ENCODE measurements at regions not wholly inside any gene's neighbourhood (a gene's known extent, or its start where the extent isn't known, plus 50 kb on each side); places are given as distances from the start of the nearest gene placed in this dataset.

- Mint-ChIP-seq H3K4me3 (ENCODE audit: unreplicated experiment) (no peak overlapping the region), H3K36me3 (ENCODE audit: unreplicated experiment) (peaks cover 5% of the 10 kb centered on the region), H3K9me3 (ENCODE audit: unreplicated experiment) (no peaks in the 10 kb centered on the region), H3K4me1 (ENCODE audit: low read depth, unreplicated experiment) (no peaks in the 10 kb centered on the region), H3K27me3 (ENCODE audit: unreplicated experiment) (no peaks in the 10 kb centered on the region), H3K27ac (ENCODE audit: unreplicated experiment) (no peak overlapping the region)
- no peak for TF ChIP-seq CTCF (IDR thresholded peaks at IDR 0.05; ENCODE audit: partially characterized antibody, unreplicated experiment)
- no peak for DNase-seq
Measured at GRCh38 chr2:7987992-7988391, 693.9 kb upstream of the ID2 start.

DNA sequence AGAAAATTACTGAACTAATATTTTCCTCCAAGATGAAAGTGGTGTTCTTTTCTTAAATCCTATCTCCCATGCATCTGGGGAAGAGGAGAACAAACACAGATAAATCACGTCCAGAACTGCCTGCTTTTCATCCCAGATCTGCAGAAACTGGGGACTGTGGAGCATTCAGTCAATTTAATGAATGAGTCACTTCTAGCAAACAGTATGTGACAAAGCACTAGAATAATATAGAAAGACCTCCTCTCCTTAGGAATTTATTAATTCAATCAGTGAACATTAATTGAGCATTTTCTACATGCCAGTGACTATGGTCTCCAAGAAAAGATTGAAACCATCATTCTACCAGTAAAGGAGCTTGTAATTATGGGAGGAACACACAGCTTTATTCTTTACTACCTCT is 693.4 kb upstream of the ID2 start:
- H3K27ac Mint-ChIP-seq (ENCODE audit: unreplicated experiment) = no peak overlapping the region
- TF ChIP-seq CTCF (IDR thresholded peaks at IDR 0.05; ENCODE audit: partially characterized antibody, unreplicated experiment) = no peak
- H3K9me3 Mint-ChIP-seq (ENCODE audit: unreplicated experiment) = no peaks in the 10 kb centered on the region
- H3K4me3 Mint-ChIP-seq (ENCODE audit: unreplicated experiment) = no peak overlapping the region
- H3K4me1 Mint-ChIP-seq (ENCODE audit: low read depth, unreplicated experiment) = no peaks in the 10 kb centered on the region
- H3K27me3 Mint-ChIP-seq (ENCODE audit: unreplicated experiment) = no peaks in the 10 kb centered on the region
- no peak for DNase-seq
- H3K36me3 Mint-ChIP-seq (ENCODE audit: unreplicated experiment) = peaks cover 5% of the 10 kb centered on the region

GRCh38 chr2:7989823-7990222 is 692.0 kb upstream of the ID2 start:
- no peak for TF ChIP-seq CTCF (IDR thresholded peaks at IDR 0.05; ENCODE audit: partially characterized antibody, unreplicated experiment)
- H3K27ac Mint-ChIP-seq (ENCODE audit: unreplicated experiment) = no peak overlapping the region
- no peaks in the 10 kb centered on the region for H3K4me1 Mint-ChIP-seq (ENCODE audit: low read depth, unreplicated experiment)
- peaks cover 5% of the 10 kb centered on the region for H3K36me3 Mint-ChIP-seq (ENCODE audit: unreplicated experiment)
- no peak for DNase-seq
- H3K27me3 Mint-ChIP-seq (ENCODE audit: unreplicated experiment) = no peaks in the 10 kb centered on the region
- H3K4me3 Mint-ChIP-seq (ENCODE audit: unreplicated experiment) = no peak overlapping the region
- no peaks in the 10 kb centered on the region for H3K9me3 Mint-ChIP-seq (ENCODE audit: unreplicated experiment)

DNA sequence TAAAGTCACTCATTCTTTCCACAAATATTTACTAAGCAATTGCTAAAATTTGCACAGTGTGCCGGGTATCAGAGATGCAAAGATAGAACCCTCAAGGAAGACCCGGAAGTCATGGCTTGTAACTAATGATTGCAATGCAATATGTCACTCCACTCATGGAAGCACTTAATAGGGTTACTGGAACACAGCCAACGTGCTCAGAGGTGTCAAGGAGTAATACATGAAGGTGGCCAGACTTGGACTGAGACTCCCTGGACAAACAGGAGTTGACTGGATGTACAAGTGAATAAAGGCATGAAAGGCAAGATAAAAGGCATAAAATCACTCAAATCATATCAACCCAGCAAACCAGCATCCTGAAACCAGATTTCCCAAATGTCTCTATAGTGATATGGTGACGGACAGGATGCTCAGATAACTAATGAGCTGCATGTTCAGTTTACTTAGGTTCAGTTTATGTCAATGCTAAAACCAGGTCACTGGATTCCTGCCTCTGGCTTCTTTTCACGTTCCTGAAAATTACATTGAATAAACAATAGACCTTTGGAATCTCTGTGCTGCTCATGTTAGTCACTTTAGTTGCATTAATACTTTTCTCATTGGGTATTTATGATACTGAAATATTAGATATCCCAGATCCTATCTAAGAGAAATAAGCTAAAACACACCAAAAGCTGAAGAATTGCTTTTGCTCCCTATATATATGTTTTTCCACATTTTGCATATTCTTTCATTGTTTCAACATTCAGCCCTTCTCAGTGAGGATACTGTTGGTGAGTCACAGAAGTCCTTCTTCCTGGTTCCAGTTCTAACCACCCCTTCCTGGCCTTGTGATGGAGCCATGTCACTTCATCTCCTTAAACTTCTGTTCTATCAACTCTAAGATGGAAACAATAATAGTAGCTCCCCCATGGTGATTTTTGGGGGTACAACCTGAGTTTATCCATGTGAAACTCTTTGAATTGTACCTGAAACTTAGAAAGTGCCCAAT is 688.9 kb upstream of the ID2 start:
- peaks cover 18% of the 10 kb centered on the region for H3K4me1 Mint-ChIP-seq (ENCODE audit: low read depth, unreplicated experiment)
- H3K9me3 Mint-ChIP-seq (ENCODE audit: unreplicated experiment) = no peaks in the 10 kb centered on the region
- H3K27me3 Mint-ChIP-seq (ENCODE audit: unreplicated experiment) = no peaks in the 10 kb centered on the region
- no peak overlapping the region for H3K27ac Mint-ChIP-seq (ENCODE audit: unreplicated experiment)
- no peak overlapping the region for H3K4me3 Mint-ChIP-seq (ENCODE audit: unreplicated experiment)
- no peak for DNase-seq
- H3K36me3 Mint-ChIP-seq (ENCODE audit: unreplicated experiment) = no peaks in the 10 kb centered on the region
- no peak for TF ChIP-seq CTCF (IDR thresholded peaks at IDR 0.05; ENCODE audit: partially characterized antibody, unreplicated experiment)

- H3K36me3 Mint-ChIP-seq (ENCODE audit: unreplicated experiment) = no peaks in the 10 kb centered on the region
- H3K4me1 Mint-ChIP-seq (ENCODE audit: low read depth, unreplicated experiment) = peaks cover 18% of the 10 kb centered on the region
- H3K27ac Mint-ChIP-seq (ENCODE audit: unreplicated experiment) = no peak overlapping the region
- H3K4me3 Mint-ChIP-seq (ENCODE audit: unreplicated experiment) = no peak overlapping the region
- no peak for DNase-seq
- TF ChIP-seq CTCF (IDR thresholded peaks at IDR 0.05; ENCODE audit: partially characterized antibody, unreplicated experiment) = no peak
- no peaks in the 10 kb centered on the region for H3K9me3 Mint-ChIP-seq (ENCODE audit: unreplicated experiment)
- no peaks in the 10 kb centered on the region for H3K27me3 Mint-ChIP-seq (ENCODE audit: unreplicated experiment)
Measured at GRCh38 chr2:7994397-7994951, 687.4 kb upstream of the ID2 start.
